Endodermal cell (in vitro differentiated cells): ENCODE measurements at regions not wholly inside any gene's neighbourhood (a gene's known extent, or its start where the extent isn't known, plus 50 kb on each side); places are given as distances from the start of the nearest gene placed in this dataset.

Experiments
- DNase-seq: peaks from one replicate; pipeline ENCODE4 v3.0.0-alpha.2; 2017
- H3K27ac ChIP-seq: 2 replicates; pipeline ENCODE4 v1.5.1; 2013; ENCODE audit warnings: mild to moderate bottlenecking, low read depth, low read length, moderate library complexity
- H3K27me3 ChIP-seq: 2 replicates; pipeline ENCODE4 v1.6.1; 2013; ENCODE audit warnings: mild to moderate bottlenecking, low read length, moderate library complexity; ENCODE audit not compliant: insufficient read depth, control insufficient read depth, poor library complexity, severe bottlenecking
- H3K36me3 ChIP-seq: 2 replicates; pipeline ENCODE4 v1.7.0; 2013; ENCODE audit warnings: mild to moderate bottlenecking, low read length, moderate library complexity; ENCODE audit not compliant: control insufficient read depth, insufficient read depth
- H3K4me1 ChIP-seq: one replicate; pipeline ENCODE4 v1.7.0; 2013; ENCODE audit warnings: low read length; ENCODE audit not compliant: control insufficient read depth, insufficient read depth
- H3K4me3 ChIP-seq: 2 replicates; pipeline ENCODE4 v1.5.1; 2013; ENCODE audit warnings: mild to moderate bottlenecking, low read length, moderate library complexity
- H3K9ac ChIP-seq: 2 replicates; pipeline ENCODE4 v1.6.1; 2013; ENCODE audit warnings: mild to moderate bottlenecking, low read length, moderate library complexity; ENCODE audit not compliant: poor library complexity, severe bottlenecking; ENCODE audit errors: extremely low read depth
- H3K9me3 ChIP-seq: 2 replicates; pipeline ENCODE4 v1.6.1; 2013; ENCODE audit warnings: mild to moderate bottlenecking, low read length, moderate library complexity; ENCODE audit not compliant: control insufficient read depth
- H3K27ac Mint-ChIP-seq: 2 replicates; pipeline ENCODE4 v1.8.0; 2020; ENCODE audit warnings: mixed read lengths
- H3K27me3 Mint-ChIP-seq: 2 replicates; pipeline ENCODE4 v1.8.0; 2021; ENCODE audit warnings: mild to moderate bottlenecking, mixed read lengths; ENCODE audit not compliant: insufficient read depth
- H3K36me3 Mint-ChIP-seq: 2 replicates; pipeline ENCODE4 v1.8.0; 2020; ENCODE audit warnings: low read depth, mixed read lengths
- H3K4me1 Mint-ChIP-seq: 2 replicates; pipeline ENCODE4 v1.8.0; 2020; ENCODE audit warnings: mixed read lengths
- H3K4me3 Mint-ChIP-seq: 2 replicates; pipeline ENCODE4 v1.8.0; 2020; ENCODE audit warnings: mild to moderate bottlenecking, moderate library complexity, mixed read lengths
- H3K9me3 Mint-ChIP-seq: 2 replicates; pipeline ENCODE4 v1.8.0; 2020; ENCODE audit warnings: mild to moderate bottlenecking, mixed read lengths
- WGBS, 2 experiments: methylation state at CpG; one replicate each; pipeline versions ENCODE4 v1.1.5 to v1.1.7; 2013; ENCODE audit warnings: missing lambda C conversion rate in 2 of 2, mixed read lengths in 1 of 2; ENCODE audit not compliant: insufficient coverage in 1 of 2, insufficient read length in 1 of 2; 5-methylcytosine and 5-hydroxymethylcytosine counted together
- TF ChIP-seq, protein P1 (sequence below): fragments of 200-600 bp; sonication (generic); conservative IDR thresholded peaks from 2 replicates; pipeline ENCODE4 v1.5.0; 2021; ENCODE audit warnings: antibody characterized with exemption, mild to moderate bottlenecking

DNA sequence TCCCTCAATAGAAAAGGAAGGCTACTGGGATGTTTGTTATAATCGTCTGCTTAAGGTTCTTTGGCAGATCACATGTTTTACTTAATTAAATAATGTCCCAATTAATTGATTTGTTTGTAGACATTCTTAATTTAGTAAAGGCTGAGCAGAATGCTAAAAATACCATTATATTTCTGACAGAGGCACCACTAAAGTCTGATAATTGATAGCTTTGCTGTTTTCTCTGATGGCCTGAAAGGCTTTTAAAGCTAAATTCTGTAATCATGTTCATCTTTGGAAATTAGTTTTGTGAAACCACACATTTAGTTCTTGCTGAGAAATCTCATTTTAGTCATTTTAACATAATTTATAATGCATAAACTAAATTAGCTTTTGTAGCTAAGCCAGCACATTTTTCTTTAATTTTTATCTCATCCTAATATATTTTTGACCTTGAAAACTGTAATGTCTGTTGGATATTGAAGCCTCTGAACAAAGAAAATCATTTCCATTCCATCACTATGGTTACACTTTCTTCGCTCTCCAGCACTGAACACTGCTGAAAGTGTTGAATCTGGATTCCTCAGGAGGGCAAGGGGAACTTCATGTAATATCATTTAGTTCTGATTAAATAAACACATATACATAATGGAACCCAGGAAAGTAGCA, 329.4 kb downstream of the ELAVL2 start:
- no peaks in the 10 kb centered on the region for H3K36me3 ChIP-seq
- no peak overlapping the region for H3K9ac ChIP-seq
- WGBS, 2 experiments = 100% methylated on average over 2 of the region's 2 CpGs; no CpG with 5 or more reads in 1 of the 2 experiments
- H3K4me3 ChIP-seq = no peak overlapping the region
- no peaks in the 10 kb centered on the region for H3K9me3 Mint-ChIP-seq
- no peaks in the 10 kb centered on the region for H3K4me1 Mint-ChIP-seq
- no peak for DNase-seq
- no peaks in the 10 kb centered on the region for H3K27me3 ChIP-seq
- H3K27me3 Mint-ChIP-seq = no peaks in the 10 kb centered on the region
- H3K4me3 Mint-ChIP-seq = no peak overlapping the region
- H3K4me1 ChIP-seq = no peaks in the 10 kb centered on the region
- H3K27ac Mint-ChIP-seq = no peak overlapping the region
- no peaks in the 10 kb centered on the region for H3K36me3 Mint-ChIP-seq
- TF ChIP-seq, protein P1, sequence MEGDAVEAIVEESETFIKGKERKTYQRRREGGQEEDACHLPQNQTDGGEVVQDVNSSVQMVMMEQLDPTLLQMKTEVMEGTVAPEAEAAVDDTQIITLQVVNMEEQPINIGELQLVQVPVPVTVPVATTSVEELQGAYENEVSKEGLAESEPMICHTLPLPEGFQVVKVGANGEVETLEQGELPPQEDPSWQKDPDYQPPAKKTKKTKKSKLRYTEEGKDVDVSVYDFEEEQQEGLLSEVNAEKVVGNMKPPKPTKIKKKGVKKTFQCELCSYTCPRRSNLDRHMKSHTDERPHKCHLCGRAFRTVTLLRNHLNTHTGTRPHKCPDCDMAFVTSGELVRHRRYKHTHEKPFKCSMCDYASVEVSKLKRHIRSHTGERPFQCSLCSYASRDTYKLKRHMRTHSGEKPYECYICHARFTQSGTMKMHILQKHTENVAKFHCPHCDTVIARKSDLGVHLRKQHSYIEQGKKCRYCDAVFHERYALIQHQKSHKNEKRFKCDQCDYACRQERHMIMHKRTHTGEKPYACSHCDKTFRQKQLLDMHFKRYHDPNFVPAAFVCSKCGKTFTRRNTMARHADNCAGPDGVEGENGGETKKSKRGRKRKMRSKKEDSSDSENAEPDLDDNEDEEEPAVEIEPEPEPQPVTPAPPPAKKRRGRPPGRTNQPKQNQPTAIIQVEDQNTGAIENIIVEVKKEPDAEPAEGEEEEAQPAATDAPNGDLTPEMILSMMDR = no peak
- no peak overlapping the region for H3K27ac ChIP-seq
- no peaks in the 10 kb centered on the region for H3K9me3 ChIP-seq

DNA sequence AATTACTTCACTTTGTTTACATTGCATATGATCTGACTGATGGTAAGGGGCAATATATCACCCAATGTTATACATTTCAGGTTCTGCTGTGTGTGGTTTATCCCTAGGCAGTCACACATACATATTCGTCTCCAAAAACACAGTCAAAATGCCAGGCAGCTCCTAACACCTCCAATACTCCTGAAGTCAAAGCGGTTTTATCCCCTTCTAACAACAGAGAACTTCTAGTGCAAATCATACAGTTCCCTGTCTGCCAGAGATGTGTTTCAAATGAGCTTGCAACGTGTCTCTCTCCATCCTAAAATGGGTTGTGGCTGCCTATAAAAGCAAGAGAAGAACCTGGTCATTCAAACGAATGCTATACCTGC, 328.9 kb downstream of the ELAVL2 start:
- 87 to 90% methylated on average over 2 to 4 of the region's 4 CpGs for WGBS, 2 experiments
- no peaks in the 10 kb centered on the region for H3K4me1 Mint-ChIP-seq
- no peak overlapping the region for H3K4me3 Mint-ChIP-seq

DNA sequence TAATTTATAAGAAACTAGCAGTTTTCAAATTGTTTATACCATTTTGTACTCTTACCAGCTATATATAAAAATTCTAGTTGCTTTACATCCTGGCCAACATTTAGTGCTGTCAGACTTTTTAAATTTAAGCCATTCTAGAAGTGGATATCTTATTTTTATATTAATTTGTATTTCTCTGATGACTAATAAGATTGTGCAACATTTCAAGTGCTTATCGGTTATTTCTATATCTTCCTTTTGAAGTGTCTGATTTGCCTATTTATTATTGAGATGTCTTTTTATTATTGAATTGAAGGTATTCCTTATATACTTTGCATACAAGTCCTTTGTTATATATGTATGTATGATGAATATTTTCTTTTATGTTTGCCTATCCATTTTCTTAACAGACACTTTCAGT, 324.0 kb downstream of the ELAVL2 start:
- H3K27ac Mint-ChIP-seq = no peak overlapping the region
- H3K4me1 Mint-ChIP-seq = no peaks in the 10 kb centered on the region
- WGBS, 2 experiments = 100% methylated on average over 1 of the region's 1 CpG; no CpG with 5 or more reads in 1 of the 2 experiments
- peaks cover under 1% of the 10 kb centered on the region for H3K9me3 ChIP-seq
- H3K27me3 Mint-ChIP-seq = no peaks in the 10 kb centered on the region
- H3K4me1 ChIP-seq = no peaks in the 10 kb centered on the region
- H3K36me3 Mint-ChIP-seq = no peaks in the 10 kb centered on the region
- H3K4me3 ChIP-seq = no peak overlapping the region
- TF ChIP-seq, protein P1 = no peak
- H3K27ac ChIP-seq = no peak overlapping the region
- DNase-seq = no peak
- peaks cover 10% of the 10 kb centered on the region for H3K9me3 Mint-ChIP-seq
- no peaks in the 10 kb centered on the region for H3K27me3 ChIP-seq
- no peak overlapping the region for H3K4me3 Mint-ChIP-seq
- no peaks in the 10 kb centered on the region for H3K36me3 ChIP-seq
- H3K9ac ChIP-seq = no peak overlapping the region

More for the DNA sequence above, 328.9 kb downstream of the ELAVL2 start:
- Mint-ChIP-seq H3K27ac (no peak overlapping the region), H3K36me3 (no peaks in the 10 kb centered on the region), H3K9me3 (no peaks in the 10 kb centered on the region), H3K27me3 (no peaks in the 10 kb centered on the region)
- H3K4me3 ChIP-seq = no peak overlapping the region
- no peaks in the 10 kb centered on the region for H3K36me3 ChIP-seq
- no peaks in the 10 kb centered on the region for H3K9me3 ChIP-seq
- no peaks in the 10 kb centered on the region for H3K4me1 ChIP-seq
- TF ChIP-seq, protein P1 = no peak
- H3K9ac ChIP-seq = no peak overlapping the region
- H3K27me3 ChIP-seq = no peaks in the 10 kb centered on the region
- H3K27ac ChIP-seq = no peak overlapping the region
- no peak for DNase-seq
